Stomach (tissue), 8 donors: ENCODE measurements at regions not wholly inside any gene's neighbourhood (a gene's known extent, or its start where the extent isn't known, plus 50 kb on each side); places are given as distances from the start of the nearest gene placed in this dataset.

Source experiments
- DNase-seq, 2 donors: peaks; one replicate each; pipeline versions ENCODE4 v3.0.0 to v3.0.0-alpha.2; 2013 to 2019
- H3K27ac ChIP-seq, 5 donors: fragments of 200-600 bp in 4 of 5; sonication (generic) in 4 of 5; one replicate each; pipeline ENCODE4 v1.5.1; 2013 to 2019; ENCODE audit warnings: mild to moderate bottlenecking in 1 of 5, moderate library complexity in 1 of 5
- H3K27me3 ChIP-seq, 3 donors: fragments of 200-600 bp; sonication (generic); one replicate each; pipeline ENCODE4 v1.5.1; 2017 to 2019; ENCODE audit warnings: mixed run types in 1 of 3
- H3K36me3 ChIP-seq, 4 donors: fragments of 200-600 bp; sonication (generic); 1 replicate in 3 of 4; 2 replicates in 1 of 4; pipeline ENCODE4 v1.5.1; 2016 to 2019
- H3K4me1 ChIP-seq, 4 donors: fragments of 200-600 bp; sonication (generic); one replicate each; pipeline ENCODE4 v1.5.1; 2016 to 2019
- H3K4me3 ChIP-seq, 4 donors: fragments of 200-600 bp; sonication (generic) in 3 of 4; one replicate each; pipeline ENCODE4 v1.5.1; 2016 to 2019; ENCODE audit warnings: mild to moderate bottlenecking in 1 of 4
- H3K9me3 ChIP-seq, 4 donors: fragments of 200-600 bp; sonication (generic); one replicate each; pipeline ENCODE4 v1.5.1; 2016 to 2019
- EP300 ChIP-seq: sonication (generic); formaldehyde crosslinking; IDR thresholded peaks from one replicate; pipeline ENCODE4 v1.6.1; 2017; ENCODE audit warnings: antibody characterized with exemption
- POLR2A ChIP-seq, 4 donors: fragments of 450-650 bp; IDR thresholded peaks; one replicate each; pipeline ENCODE4 v1.6.1; 2016; ENCODE audit warnings: antibody characterized with exemption in 4 of 4, control low read depth in 2 of 4, mild to moderate bottlenecking in 1 of 4, moderate library complexity in 1 of 4
- POLR2AphosphoS5 ChIP-seq, 3 donors: sonication (generic); formaldehyde crosslinking; IDR thresholded peaks; one replicate each; pipeline ENCODE4 v1.6.1; 2016; ENCODE audit warnings: antibody characterized with exemption in 3 of 3
- WGBS, 5 donors: extraction: QIAGEN DNeasy Blood & Tissue Kit in 3 of 5; methylation state at CpG; one replicate each; pipeline versions ENCODE4 v1.1.5 to v1.1.7; 2013 to 2018; 5-methylcytosine and 5-hydroxymethylcytosine counted together
- intact Hi-C: fragments of 100-400 bp; cut with DNase I; formaldehyde crosslinking; loops from one replicate; pipeline ENCODE4 v1.15.1; 2023; ENCODE audit warnings: low total_unique reads
- TF ChIP-seq, protein P1 (sequence below), 7 experiments: fragments of 450-650 bp in 4 of 7; fragments of 200-600 bp in 3 of 7; sonication (generic) in 3 of 7; IDR thresholded peaks; one replicate each; pipeline ENCODE4 v1.5.1; 2016 to 2019; ENCODE audit warnings: antibody characterized with exemption in 7 of 7, control low read depth in 2 of 7, mild to moderate bottlenecking in 1 of 7
- donor health status: healthy with polysubstance abuse.
- donor health status: Bipolar disorder and iron deficiency.
- donor health status: healthy.

DNA sequence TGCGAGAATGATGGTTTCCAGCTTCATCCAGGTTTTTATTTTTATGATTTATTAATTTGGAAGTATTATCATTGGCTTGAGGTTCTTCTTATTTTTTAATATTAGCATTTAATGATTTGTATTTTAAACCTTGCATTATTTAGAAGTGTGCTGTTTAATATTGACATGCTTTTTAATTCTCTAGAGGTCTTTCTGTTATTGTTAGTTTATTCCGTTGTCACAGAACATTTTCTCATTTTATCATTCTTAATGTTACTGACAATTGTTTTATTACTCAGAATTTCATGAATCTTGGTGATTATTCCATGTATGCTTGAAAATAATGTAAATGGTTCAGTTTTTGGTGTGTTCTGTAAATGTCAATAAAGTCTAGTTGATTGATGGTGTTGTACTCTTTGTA is 463.5 kb upstream of the NOVA1 start:
- intact Hi-C loops, result no loop called here
- Histone ChIP-seq H3K27ac (no peak overlapping the region), H3K4me3 (no peak overlapping the region), H3K9me3 (no peaks in the 10 kb centered on the region), H3K27me3 (no peaks in the 10 kb centered on the region), H3K4me1 (no peaks in the 10 kb centered on the region), H3K36me3 (no peaks in the 10 kb centered on the region)
- no peak for TF ChIP-seq POLR2A (IDR thresholded peaks at IDR 0.05)
- TF ChIP-seq POLR2AphosphoS5 (IDR thresholded peaks at IDR 0.05), result no peak
- TF ChIP-seq EP300, result no peak
- TF ChIP-seq, protein P1, sequence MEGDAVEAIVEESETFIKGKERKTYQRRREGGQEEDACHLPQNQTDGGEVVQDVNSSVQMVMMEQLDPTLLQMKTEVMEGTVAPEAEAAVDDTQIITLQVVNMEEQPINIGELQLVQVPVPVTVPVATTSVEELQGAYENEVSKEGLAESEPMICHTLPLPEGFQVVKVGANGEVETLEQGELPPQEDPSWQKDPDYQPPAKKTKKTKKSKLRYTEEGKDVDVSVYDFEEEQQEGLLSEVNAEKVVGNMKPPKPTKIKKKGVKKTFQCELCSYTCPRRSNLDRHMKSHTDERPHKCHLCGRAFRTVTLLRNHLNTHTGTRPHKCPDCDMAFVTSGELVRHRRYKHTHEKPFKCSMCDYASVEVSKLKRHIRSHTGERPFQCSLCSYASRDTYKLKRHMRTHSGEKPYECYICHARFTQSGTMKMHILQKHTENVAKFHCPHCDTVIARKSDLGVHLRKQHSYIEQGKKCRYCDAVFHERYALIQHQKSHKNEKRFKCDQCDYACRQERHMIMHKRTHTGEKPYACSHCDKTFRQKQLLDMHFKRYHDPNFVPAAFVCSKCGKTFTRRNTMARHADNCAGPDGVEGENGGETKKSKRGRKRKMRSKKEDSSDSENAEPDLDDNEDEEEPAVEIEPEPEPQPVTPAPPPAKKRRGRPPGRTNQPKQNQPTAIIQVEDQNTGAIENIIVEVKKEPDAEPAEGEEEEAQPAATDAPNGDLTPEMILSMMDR (IDR thresholded peaks at IDR 0.05), result no peak
- 82 to 88% (median 86%) methylated on average over 2 of the region's 2 CpGs for WGBS, 5 donors
- no peak for DNase-seq

DNA sequence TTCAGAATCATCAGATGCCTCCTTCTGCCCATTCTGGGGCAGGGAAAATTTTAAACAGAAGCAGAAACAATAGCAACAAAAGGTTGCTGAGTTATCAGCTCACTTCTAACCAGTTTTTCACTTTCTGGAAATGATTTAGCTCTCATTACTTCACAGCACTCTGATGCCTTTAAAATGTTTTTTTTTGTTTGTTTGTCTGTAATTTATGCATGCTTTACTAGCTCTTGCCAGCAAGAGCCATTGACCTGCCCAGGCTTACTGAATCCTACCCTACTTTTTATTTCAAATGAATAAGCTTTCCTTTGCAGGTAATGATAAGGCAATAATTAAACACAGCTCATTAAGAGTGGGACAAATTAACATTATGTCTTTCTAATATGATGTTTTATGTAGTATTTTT is 466.1 kb upstream of the NOVA1 start:
- Histone ChIP-seq H3K27ac (no peak overlapping the region), H3K27me3 (no peaks in the 10 kb centered on the region), H3K4me3 (no peak overlapping the region), H3K36me3 (no peaks in the 10 kb centered on the region), H3K4me1 (no peaks in the 10 kb centered on the region), H3K9me3 (no peaks in the 10 kb centered on the region)
- no peak for DNase-seq
- intact Hi-C loops, result no loop called here
- TF ChIP-seq POLR2AphosphoS5 (IDR thresholded peaks at IDR 0.05) (no peak), EP300 (no peak), POLR2A (IDR thresholded peaks at IDR 0.05) (no peak)
- TF ChIP-seq, protein P1 (IDR thresholded peaks at IDR 0.05), result no peak

DNA sequence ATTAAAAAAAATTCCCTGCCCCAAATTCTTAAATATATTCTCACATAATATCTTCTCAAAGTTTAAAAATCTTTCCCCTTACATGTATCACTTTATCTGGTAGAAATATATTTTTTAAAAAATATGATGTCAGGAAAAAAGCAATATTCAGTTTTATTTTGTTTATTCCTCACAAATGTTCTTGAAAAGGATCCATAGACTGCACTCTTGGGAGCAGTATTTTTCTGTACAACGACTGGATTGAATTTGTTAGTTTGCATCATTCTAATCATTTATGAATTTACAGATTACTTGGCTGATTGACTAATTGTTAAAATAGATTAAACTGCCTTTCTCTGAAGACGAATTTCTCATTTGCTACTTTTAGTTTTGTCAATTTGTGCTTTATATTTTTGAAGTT is 468.1 kb upstream of the NOVA1 start:
- H3K27me3 ChIP-seq, result no peaks in the 10 kb centered on the region
- H3K27ac ChIP-seq, result no peak overlapping the region
- no peaks in the 10 kb centered on the region for H3K9me3 ChIP-seq
- intact Hi-C loops, result no loop called here
- no peak overlapping the region for H3K4me3 ChIP-seq
- DNase-seq, result no peak
- WGBS, 5 donors, result 38 to 46% (median 40%) methylated on average over 2 of the region's 2 CpGs
- TF ChIP-seq EP300 (no peak), POLR2A (IDR thresholded peaks at IDR 0.05) (no peak), POLR2AphosphoS5 (IDR thresholded peaks at IDR 0.05) (no peak)
- TF ChIP-seq, protein P1 (IDR thresholded peaks at IDR 0.05), result no peak
- no peaks in the 10 kb centered on the region for H3K4me1 ChIP-seq
- H3K36me3 ChIP-seq, result no peaks in the 10 kb centered on the region

DNA sequence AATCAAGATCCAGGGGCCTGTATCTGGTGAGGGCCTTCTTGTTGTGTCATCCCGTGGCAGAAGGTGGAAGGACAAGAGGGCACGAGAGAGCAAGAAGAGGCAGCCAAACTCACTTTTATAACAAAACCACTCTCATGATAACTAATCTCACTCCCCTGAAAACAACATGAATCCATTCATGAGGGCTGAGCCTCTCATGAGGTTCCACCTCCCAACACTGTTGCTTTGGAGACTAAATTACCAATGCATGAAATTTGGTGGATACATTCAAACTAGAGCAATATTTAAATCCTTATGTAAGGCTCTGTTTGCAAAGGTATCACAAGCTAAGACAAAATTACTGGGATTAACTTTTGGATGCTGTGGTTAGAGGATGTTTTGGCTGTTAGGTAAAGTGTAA is 470.1 kb upstream of the NOVA1 start:
- Histone ChIP-seq H3K27ac (no peak overlapping the region), H3K4me1 (no peaks in the 10 kb centered on the region), H3K9me3 (no peaks in the 10 kb centered on the region), H3K27me3 (no peaks in the 10 kb centered on the region), H3K4me3 (no peak overlapping the region), H3K36me3 (no peaks in the 10 kb centered on the region)
- intact Hi-C loops, result no loop called here
- DNase-seq, result no peak
- WGBS, 5 donors, result 66 to 92% (median 85%) methylated on average over 2 of the region's 2 CpGs
- TF ChIP-seq POLR2A (IDR thresholded peaks at IDR 0.05) (no peak), EP300 (no peak), POLR2AphosphoS5 (IDR thresholded peaks at IDR 0.05) (no peak)
- TF ChIP-seq, protein P1 (IDR thresholded peaks at IDR 0.05), result no peak
